HL-60 (cell line): ENCODE measurements at regions not wholly inside any gene's neighbourhood (a gene's known extent, or its start where the extent isn't known, plus 50 kb on each side); places are given as distances from the start of the nearest gene placed in this dataset.

Experiments used
- GABPA ChIP-seq: IDR thresholded peaks from 2 replicates; pipeline ENCODE4 v1.6.1; 2012; ENCODE audit warnings: low read depth
- POLR2AphosphoS5 ChIP-seq: IDR thresholded peaks from 2 replicates; pipeline ENCODE4 v1.6.1; 2012; ENCODE audit warnings: low read depth
- TF ChIP-seq, protein P1 (sequence below): IDR thresholded peaks from one replicate; pipeline ENCODE4 v1.5.1; 2011; ENCODE audit warnings: low read length, control low read depth, inconsistent platforms; ENCODE audit not compliant: insufficient read depth

- TF ChIP-seq, protein P1, sequence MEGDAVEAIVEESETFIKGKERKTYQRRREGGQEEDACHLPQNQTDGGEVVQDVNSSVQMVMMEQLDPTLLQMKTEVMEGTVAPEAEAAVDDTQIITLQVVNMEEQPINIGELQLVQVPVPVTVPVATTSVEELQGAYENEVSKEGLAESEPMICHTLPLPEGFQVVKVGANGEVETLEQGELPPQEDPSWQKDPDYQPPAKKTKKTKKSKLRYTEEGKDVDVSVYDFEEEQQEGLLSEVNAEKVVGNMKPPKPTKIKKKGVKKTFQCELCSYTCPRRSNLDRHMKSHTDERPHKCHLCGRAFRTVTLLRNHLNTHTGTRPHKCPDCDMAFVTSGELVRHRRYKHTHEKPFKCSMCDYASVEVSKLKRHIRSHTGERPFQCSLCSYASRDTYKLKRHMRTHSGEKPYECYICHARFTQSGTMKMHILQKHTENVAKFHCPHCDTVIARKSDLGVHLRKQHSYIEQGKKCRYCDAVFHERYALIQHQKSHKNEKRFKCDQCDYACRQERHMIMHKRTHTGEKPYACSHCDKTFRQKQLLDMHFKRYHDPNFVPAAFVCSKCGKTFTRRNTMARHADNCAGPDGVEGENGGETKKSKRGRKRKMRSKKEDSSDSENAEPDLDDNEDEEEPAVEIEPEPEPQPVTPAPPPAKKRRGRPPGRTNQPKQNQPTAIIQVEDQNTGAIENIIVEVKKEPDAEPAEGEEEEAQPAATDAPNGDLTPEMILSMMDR: no peak
- TF ChIP-seq POLR2AphosphoS5: no peak
- TF ChIP-seq GABPA: no peak
Measured at GRCh38 chr7:136726460-136726859, 142.0 kb upstream of the CHRM2 start.
